SU-DHL-6 (cell line): ENCODE measurements at regions not wholly inside any gene's neighbourhood (a gene's known extent, or its start where the extent isn't known, plus 50 kb on each side); places are given as distances from the start of the nearest gene placed in this dataset.

ENCODE experiments used
- H2AFZ ChIP-seq: fragments of 200-600 bp; sonication (generic); 2 replicates; pipeline ENCODE4 v1.6.1; 2014; ENCODE audit warnings: low read depth, mild to moderate bottlenecking, moderate library complexity, mixed read lengths, antibody characterized with exemption, low read length; ENCODE audit not compliant: severe bottlenecking
- H3F3A ChIP-seq: fragments of 200-600 bp; shearing (Covaris generic); 2 replicates; pipeline ENCODE4 v1.6.0; 2016; ENCODE audit warnings: antibody characterized with exemption, mild to moderate bottlenecking; ENCODE audit not compliant: insufficient read depth
- H3K27ac ChIP-seq: fragments of 200-600 bp; sonication (generic); 2 replicates; pipeline ENCODE4 v1.5.1; 2016; ENCODE audit warnings: low read depth, mild to moderate bottlenecking, low read length, moderate library complexity, mixed read lengths
- H3K27me3 ChIP-seq: fragments of 200-600 bp; sonication (generic), shearing (Covaris generic); 2 replicates; pipeline ENCODE4 v1.6.0; 2014; ENCODE audit warnings: mild to moderate bottlenecking, low read length
- H3K36me3 ChIP-seq: fragments of 200-600 bp; sonication (generic); 2 replicates; pipeline ENCODE4 v1.6.1; 2014; ENCODE audit warnings: mild to moderate bottlenecking, low read length, mixed read lengths
- H3K4me2 ChIP-seq: fragments of 300-600, 200-600 bp; shearing (Covaris generic), sonication (generic); 2 replicates; pipeline ENCODE4 v1.6.0; 2014; ENCODE audit warnings: low read length, low read depth, mild to moderate bottlenecking; ENCODE audit not compliant: poor library complexity, severe bottlenecking
- H3K4me3 ChIP-seq: fragments of 200-600 bp; sonication (generic); 2 replicates; pipeline ENCODE4 v1.5.1; 2014; ENCODE audit warnings: antibody characterized with exemption, low read length, mild to moderate bottlenecking, mixed read lengths; ENCODE audit not compliant: insufficient read depth, poor library complexity, severe bottlenecking
- H3K79me2 ChIP-seq: fragments of 200-600 bp; sonication (generic); 2 replicates; pipeline ENCODE4 v1.6.1; 2014; ENCODE audit warnings: mild to moderate bottlenecking, low read length, moderate library complexity; ENCODE audit not compliant: insufficient read depth
- H3K9ac ChIP-seq: fragments of 200-600 bp; sonication (generic); 2 replicates; pipeline ENCODE4 v1.7.0; 2014; ENCODE audit warnings: mild to moderate bottlenecking, low read length
- H3K9me2 ChIP-seq: fragments of 200-600 bp; sonication (generic); replicated peaks from 2 replicates; pipeline ENCODE4 v1.6.1; 2014; ENCODE audit warnings: low read length; ENCODE audit not compliant: insufficient read depth
- H3K9me3 ChIP-seq: fragments of 200-600 bp; sonication (generic); 2 replicates; pipeline ENCODE4 v1.6.1; 2014; ENCODE audit warnings: low read length, mixed read lengths; ENCODE audit not compliant: insufficient read depth
- H4K20me1 ChIP-seq: fragments of 200-600 bp; sonication (generic); 2 replicates; pipeline ENCODE4 v1.6.1; 2014; ENCODE audit warnings: low read depth, mild to moderate bottlenecking, antibody characterized with exemption, low read length, moderate library complexity, mixed read lengths
- CTCF ChIP-seq: fragments of 200-600 bp; sonication (generic); IDR thresholded peaks from one replicate; pipeline ENCODE4 v1.5.1; 2017; ENCODE audit warnings: antibody characterized with exemption, mild to moderate bottlenecking, low read length, moderate library complexity; ENCODE audit not compliant: insufficient read depth, poor library complexity, severe bottlenecking
- EZH2phosphoT487 ChIP-seq: fragments of 200-600 bp; sonication (generic), shearing (Covaris generic); conservative IDR thresholded peaks from 2 replicates; pipeline ENCODE4 v1.6.1; 2018; ENCODE audit warnings: mild to moderate bottlenecking, antibody characterized with exemption, low read length, moderate library complexity, mixed read lengths

- Histone ChIP-seq H3K27me3 (no peaks in the 10 kb centered on the region), H3K79me2 (no peaks in the 10 kb centered on the region), H3K4me3 (no peak overlapping the region), H3K9ac (no peak overlapping the region), H3K27ac (no peak overlapping the region), H3K36me3 (no peaks in the 10 kb centered on the region), H3K4me2 (no peak overlapping the region), H3K9me2 (no peaks in the 10 kb centered on the region), H3K9me3 (no peaks in the 10 kb centered on the region), H2AFZ (no peak overlapping the region), H3F3A (no peaks in the 10 kb centered on the region), H4K20me1 (no peaks in the 10 kb centered on the region)
- TF ChIP-seq EZH2phosphoT487 = no peak
- TF ChIP-seq CTCF = no peak
Measured at GRCh38 chr2:49661809-49662208, 507.5 kb upstream of the FSHR start.

GRCh38 chr2:49656853-49657252 lies 502.5 kb upstream of the FSHR start:
- Histone ChIP-seq H3K27me3 (no peaks in the 10 kb centered on the region), H3K4me3 (no peak overlapping the region), H3K9ac (no peak overlapping the region), H2AFZ (no peak overlapping the region), H3F3A (no peaks in the 10 kb centered on the region), H3K79me2 (no peaks in the 10 kb centered on the region), H3K36me3 (no peaks in the 10 kb centered on the region), H3K27ac (no peak overlapping the region), H3K9me3 (no peaks in the 10 kb centered on the region), H3K4me2 (no peak overlapping the region), H4K20me1 (no peaks in the 10 kb centered on the region), H3K9me2 (no peaks in the 10 kb centered on the region)
- no peak for TF ChIP-seq EZH2phosphoT487
- no peak for TF ChIP-seq CTCF

DNA sequence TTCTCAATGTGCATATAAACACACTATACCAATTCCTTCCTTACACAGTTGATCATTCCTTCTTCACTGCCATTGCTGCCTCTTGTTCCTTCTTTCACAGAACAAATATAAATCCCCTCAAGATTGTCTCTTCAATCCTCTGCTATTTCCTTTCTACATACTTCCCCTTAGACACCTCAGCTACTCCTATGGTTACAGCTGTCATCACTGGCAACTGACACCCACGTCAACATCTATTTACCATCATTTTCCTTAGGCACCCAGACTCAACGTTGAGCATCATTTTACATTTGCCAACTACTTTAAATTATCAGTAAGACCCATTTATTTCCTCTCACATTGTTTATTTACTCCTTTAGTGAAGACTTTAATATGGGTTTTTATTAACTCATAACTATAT lies 488.8 kb upstream of the FSHR start:
- Histone ChIP-seq H2AFZ (no peak overlapping the region), H3K36me3 (no peaks in the 10 kb centered on the region), H3K9ac (no peak overlapping the region), H3K4me2 (no peak overlapping the region), H3K9me3 (peaks cover 8% of the 10 kb centered on the region; the same call in 1 of the 2 replicates), H3K4me3 (no peak overlapping the region), H3K79me2 (no peaks in the 10 kb centered on the region), H3F3A (no peaks in the 10 kb centered on the region), H4K20me1 (no peaks in the 10 kb centered on the region), H3K27ac (no peak overlapping the region), H3K9me2 (no peaks in the 10 kb centered on the region), H3K27me3 (no peaks in the 10 kb centered on the region)
- no peak for TF ChIP-seq EZH2phosphoT487
- TF ChIP-seq CTCF = no peak

- Histone ChIP-seq H4K20me1 (no peaks in the 10 kb centered on the region), H3K4me2 (no peak overlapping the region), H3K36me3 (no peaks in the 10 kb centered on the region), H3K4me3 (no peak overlapping the region), H3K9me2 (no peaks in the 10 kb centered on the region), H3K27me3 (no peaks in the 10 kb centered on the region), H3F3A (no peaks in the 10 kb centered on the region), H3K9me3 (no peaks in the 10 kb centered on the region), H3K9ac (no peak overlapping the region), H2AFZ (no peak overlapping the region), H3K79me2 (no peaks in the 10 kb centered on the region), H3K27ac (no peak overlapping the region)
- TF ChIP-seq CTCF = no peak
- no peak for TF ChIP-seq EZH2phosphoT487
Measured at GRCh38 chr2:49640630-49641029, 486.3 kb upstream of the FSHR start.
